Gastrocnemius medialis (tissue), 4 donors: ENCODE measurements at regions not wholly inside any gene's neighbourhood (a gene's known extent, or its start where the extent isn't known, plus 50 kb on each side); places are given as distances from the start of the nearest gene placed in this dataset.

Source experiments
- CTCF ChIP-seq, 5 experiments: fragments of 450-650 bp in 3 of 5; fragments of 200-600 bp in 2 of 5; sonication (generic) in 2 of 5; IDR thresholded peaks in 4 of 5; conservative IDR thresholded peaks in 1 of 5; 1 replicate in 4 of 5; 2 replicates in 1 of 5; pipeline ENCODE4 v1.5.1; 2016 to 2019; ENCODE audit warnings: antibody characterized with exemption in 5 of 5, mild to moderate bottlenecking in 3 of 5, moderate library complexity in 3 of 5
- POLR2A ChIP-seq, 2 donors: fragments of 450-650 bp; IDR thresholded peaks; one replicate each; pipeline ENCODE4 v1.6.1; 2017; ENCODE audit warnings: antibody characterized with exemption in 2 of 2, mild to moderate bottlenecking in 2 of 2, moderate library complexity in 2 of 2

- TF ChIP-seq CTCF (IDR thresholded peaks at IDR 0.05 in 4 of 5, conservative IDR thresholded peaks at IDR 0.05 in 1 of 5) = no peak
- no peak for TF ChIP-seq POLR2A (IDR thresholded peaks at IDR 0.05)
These were observed 362.2 kb upstream of the SMIM30 start for GRCh38 chr7:113480537-113480936.
